ENCODE measurements at regions not wholly inside any gene's neighbourhood (a gene's known extent, or its start where the extent isn't known, plus 50 kb on each side); places are given as distances from the start of the nearest gene placed in this dataset.

DNA sequence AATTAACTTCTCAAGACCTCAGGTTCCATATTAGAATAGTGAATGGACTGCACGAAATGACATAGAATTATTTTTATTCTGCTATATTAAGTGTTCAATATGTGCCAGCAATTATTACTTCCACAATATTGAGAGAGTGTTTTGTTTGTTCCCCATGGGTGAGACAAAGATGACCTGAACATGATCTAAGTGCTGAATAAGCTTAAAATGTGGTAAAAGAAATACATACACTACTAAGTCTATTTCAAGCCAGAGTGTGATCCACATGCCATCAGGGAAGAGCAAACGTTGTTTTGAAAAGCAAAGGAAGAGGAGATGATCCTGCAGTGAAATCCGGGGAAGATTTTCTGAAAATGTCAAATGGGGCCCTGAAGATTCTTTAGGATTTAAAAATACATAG is 59.8 kb upstream of the RUNX1 start:
- TF ChIP-seq, protein P1, sequence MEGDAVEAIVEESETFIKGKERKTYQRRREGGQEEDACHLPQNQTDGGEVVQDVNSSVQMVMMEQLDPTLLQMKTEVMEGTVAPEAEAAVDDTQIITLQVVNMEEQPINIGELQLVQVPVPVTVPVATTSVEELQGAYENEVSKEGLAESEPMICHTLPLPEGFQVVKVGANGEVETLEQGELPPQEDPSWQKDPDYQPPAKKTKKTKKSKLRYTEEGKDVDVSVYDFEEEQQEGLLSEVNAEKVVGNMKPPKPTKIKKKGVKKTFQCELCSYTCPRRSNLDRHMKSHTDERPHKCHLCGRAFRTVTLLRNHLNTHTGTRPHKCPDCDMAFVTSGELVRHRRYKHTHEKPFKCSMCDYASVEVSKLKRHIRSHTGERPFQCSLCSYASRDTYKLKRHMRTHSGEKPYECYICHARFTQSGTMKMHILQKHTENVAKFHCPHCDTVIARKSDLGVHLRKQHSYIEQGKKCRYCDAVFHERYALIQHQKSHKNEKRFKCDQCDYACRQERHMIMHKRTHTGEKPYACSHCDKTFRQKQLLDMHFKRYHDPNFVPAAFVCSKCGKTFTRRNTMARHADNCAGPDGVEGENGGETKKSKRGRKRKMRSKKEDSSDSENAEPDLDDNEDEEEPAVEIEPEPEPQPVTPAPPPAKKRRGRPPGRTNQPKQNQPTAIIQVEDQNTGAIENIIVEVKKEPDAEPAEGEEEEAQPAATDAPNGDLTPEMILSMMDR (IDR thresholded peaks at IDR 0.05 in 4 of 5, conservative IDR thresholded peaks at IDR 0.05 in 1 of 5), result no peak
- TF ChIP-seq POLR2A (IDR thresholded peaks at IDR 0.05), result no peak
